Suppressor macrophage (primary cell): ENCODE measurements at regions not wholly inside any gene's neighbourhood (a gene's known extent, or its start where the extent isn't known, plus 50 kb on each side); places are given as distances from the start of the nearest gene placed in this dataset.
A peak's percentile ranks its signal among the peaks of the same experiment; 100 is the strongest.

ENCODE experiments used
- DNase-seq, 4 experiments: peaks; one replicate each; pipeline ENCODE4 v3.0.0-alpha.2; 2020 to 2022

DNA sequence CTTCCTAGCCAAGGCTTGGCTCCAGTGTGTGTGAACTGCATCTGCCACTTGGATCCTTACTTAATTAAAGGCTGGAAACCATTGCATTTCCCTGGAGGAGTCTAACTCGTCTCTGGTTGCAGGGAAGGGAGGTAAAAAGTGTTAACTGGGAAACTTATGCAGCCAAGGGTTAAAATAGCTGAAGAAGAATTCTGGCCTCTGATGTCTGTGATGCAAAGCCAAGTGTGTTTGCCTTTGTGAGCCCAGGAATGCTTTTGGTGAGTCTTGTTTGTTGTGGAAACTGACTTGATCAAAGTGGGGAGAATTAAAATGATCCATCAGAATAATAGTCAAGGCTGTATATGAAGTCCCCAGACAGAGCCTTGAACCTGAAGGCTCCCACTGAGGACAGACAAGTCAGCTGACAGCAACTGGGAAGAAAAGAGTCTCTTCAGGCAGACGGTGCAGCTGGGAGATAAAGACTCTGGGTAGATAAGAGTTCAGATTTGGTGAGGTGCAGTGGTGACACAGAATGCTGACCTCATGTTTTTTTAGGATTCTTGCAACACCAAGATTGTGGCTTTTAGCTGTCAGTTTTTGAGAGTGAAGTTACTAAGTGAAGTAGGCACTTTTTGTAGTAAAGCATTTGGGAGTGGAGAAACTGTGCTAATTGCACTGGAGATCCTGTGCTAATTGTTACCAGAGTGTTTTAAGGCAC, 59.5 kb upstream of the WLS start:
- DNase-seq, result peak in 1 of 4 experiments; percentile 34

DNA sequence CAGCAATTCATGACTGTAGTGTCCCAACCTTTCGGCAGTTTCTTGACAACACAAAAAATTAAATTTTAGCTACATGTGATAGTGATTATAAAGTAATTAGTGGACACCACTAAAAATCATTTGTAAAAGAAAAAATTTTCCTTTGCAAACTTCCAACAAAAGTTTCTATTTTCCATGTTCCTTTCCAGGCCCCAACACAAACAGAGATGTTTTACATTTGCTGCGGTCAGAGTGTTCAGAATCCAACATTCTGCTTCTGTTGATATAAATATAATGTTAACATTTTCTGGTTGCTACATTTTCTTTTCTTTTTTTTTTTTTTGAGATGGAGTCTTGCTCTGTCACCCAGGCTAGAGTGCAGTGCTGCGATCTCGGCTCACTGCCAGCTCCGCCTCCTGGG, 54.9 kb upstream of the WLS start:
- DNase-seq, result no peak

DNA sequence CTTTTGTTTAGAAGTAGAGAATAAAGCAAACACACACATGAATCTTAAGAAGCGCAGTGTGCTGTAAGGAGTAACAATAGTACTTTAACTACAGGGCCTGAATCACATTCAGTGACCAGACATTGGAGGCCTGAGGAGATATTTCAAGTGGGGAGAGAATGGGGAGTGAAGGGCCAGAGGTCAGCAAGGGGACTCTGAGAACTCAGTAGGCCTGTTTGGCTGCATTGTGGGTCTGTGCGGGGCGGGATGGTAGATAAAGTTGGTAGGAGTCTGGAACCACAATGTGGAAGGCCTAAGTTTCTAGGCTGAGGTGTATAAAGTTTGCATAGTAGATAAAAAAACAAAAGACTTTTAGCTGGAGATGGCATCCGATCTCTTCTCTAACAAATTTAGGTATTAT, 52.7 kb upstream of the WLS start:
- no peak for DNase-seq

DNA sequence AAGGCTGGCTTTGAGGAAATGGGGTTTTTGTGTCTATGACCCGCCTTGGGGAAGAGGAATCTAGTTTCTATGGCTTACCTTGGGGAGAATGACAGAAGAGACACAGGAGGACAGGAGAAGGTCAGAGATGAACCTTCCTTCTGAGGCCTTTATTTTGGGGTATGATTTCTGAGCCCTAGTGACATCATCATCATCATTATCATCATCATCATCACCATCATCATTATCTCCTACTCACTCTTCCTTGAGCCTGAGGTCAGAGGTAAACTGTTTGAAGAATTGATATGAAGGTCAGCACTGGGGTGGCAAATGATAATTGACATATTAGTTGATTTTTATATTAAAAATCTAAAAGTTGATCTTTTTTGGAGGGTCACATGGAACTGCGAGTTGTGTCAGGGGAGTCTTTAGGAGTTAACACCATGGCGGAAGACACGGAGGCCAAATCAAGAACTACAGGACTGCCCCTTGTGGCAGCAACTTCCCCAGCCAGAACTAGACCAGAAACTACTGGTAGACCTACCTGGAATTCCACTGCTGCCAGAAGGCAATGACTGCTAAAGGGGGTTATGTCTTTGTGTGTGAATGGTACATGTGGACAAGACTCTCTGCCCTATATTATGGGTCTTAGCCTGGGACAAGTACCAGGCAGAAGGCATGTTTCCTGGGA, 49.8 kb upstream of the WLS start:
- DNase-seq, result no peak
